ENCODE measurements at regions not wholly inside any gene's neighbourhood (a gene's known extent, or its start where the extent isn't known, plus 50 kb on each side); places are given as distances from the start of the nearest gene placed in this dataset.

DNA sequence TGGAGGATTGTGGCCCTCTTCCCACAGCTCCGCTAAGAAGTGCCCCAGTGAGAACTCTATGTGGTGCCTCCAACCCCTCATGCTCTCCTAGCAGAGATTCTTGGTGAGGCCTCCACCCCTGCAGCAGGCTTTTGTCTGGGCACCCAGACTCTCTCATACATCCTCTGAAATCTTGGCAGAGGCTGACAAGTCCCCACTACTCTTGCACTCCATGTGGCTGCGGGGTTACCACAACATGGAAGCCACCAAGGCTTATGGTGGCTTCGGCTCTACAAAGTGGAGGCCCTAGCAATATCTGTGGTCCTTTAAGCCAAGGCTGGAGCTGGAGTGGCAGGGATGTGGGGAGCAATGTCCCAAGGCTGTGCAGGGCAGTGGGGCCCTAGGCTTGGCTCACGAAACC lies 255.2 kb downstream of the COX7B2 start:
- DNase-seq: no peak
- H3K23ac ChIP-seq (ENCODE audit: insufficient read length, low read depth, low read length): no peak overlapping the region
- no peaks in the 10 kb centered on the region for H4K20me1 ChIP-seq (ENCODE audit: control insufficient read depth, insufficient read depth, insufficient read length)
- no peak overlapping the region for H3K4ac ChIP-seq (ENCODE audit: low read depth, low read length)
- Mint-ChIP-seq H3K36me3 (ENCODE audit: insufficient read depth in 1 of 3, low read depth in 3 of 3) (peaks cover 2 to 17% (median 4%) of the 10 kb centered on the region in 3 experiments; a peak in 5 of 7 replicates), H3K9me3 (peaks cover 18 to 21% of the 10 kb centered on the region in 2 experiments), H3K27ac (no peak overlapping the region), H3K27me3 (ENCODE audit: low read depth) (no peaks in the 10 kb centered on the region), H3K4me1 (peaks cover 0 to 3% of the 10 kb centered on the region in 2 experiments; a peak in 2 of 4 replicates), H3K4me3 (no peak overlapping the region)
- no peak overlapping the region for H3K14ac ChIP-seq (ENCODE audit: insufficient read depth, low read length)
- TF ChIP-seq, protein P1, sequence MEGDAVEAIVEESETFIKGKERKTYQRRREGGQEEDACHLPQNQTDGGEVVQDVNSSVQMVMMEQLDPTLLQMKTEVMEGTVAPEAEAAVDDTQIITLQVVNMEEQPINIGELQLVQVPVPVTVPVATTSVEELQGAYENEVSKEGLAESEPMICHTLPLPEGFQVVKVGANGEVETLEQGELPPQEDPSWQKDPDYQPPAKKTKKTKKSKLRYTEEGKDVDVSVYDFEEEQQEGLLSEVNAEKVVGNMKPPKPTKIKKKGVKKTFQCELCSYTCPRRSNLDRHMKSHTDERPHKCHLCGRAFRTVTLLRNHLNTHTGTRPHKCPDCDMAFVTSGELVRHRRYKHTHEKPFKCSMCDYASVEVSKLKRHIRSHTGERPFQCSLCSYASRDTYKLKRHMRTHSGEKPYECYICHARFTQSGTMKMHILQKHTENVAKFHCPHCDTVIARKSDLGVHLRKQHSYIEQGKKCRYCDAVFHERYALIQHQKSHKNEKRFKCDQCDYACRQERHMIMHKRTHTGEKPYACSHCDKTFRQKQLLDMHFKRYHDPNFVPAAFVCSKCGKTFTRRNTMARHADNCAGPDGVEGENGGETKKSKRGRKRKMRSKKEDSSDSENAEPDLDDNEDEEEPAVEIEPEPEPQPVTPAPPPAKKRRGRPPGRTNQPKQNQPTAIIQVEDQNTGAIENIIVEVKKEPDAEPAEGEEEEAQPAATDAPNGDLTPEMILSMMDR (conservative IDR thresholded peaks at IDR 0.05): no peak
- no peak overlapping the region for H4K91ac ChIP-seq (ENCODE audit: insufficient read length, low read depth, low read length)
- no peak overlapping the region for H2AK5ac ChIP-seq (ENCODE audit: insufficient read length, low read length)
- no peak overlapping the region for H3K56ac ChIP-seq (ENCODE audit: insufficient read length, low read depth, low read length)
- H4K8ac ChIP-seq (replicated peaks; ENCODE audit: insufficient read length, low read depth, low read length): no peak overlapping the region
- H2BK120ac ChIP-seq (ENCODE audit: low read depth, low read length, poor library complexity, severe bottlenecking): no peak overlapping the region
- H3T11ph ChIP-seq (ENCODE audit: low read length): no peak overlapping the region
- H3K79me1 ChIP-seq (ENCODE audit: insufficient read depth, low read depth, low read length, poor library complexity, severe bottlenecking): no peaks in the 10 kb centered on the region
- WGBS (ENCODE audit: extremely low coverage, insufficient read length, low lambda C conversion rate): no CpG with 5 or more reads among the region's 4 CpGs
- H3K79me2 ChIP-seq (ENCODE audit: insufficient read depth, low read length): no peaks in the 10 kb centered on the region
- no peaks in the 10 kb centered on the region for H3K23me2 ChIP-seq (ENCODE audit: insufficient read length, low read depth, low read length, poor library complexity, severe bottlenecking)
- no peak overlapping the region for H3K9ac ChIP-seq (ENCODE audit: extremely low read depth, insufficient read length, low read length)
- H3K18ac ChIP-seq (ENCODE audit: insufficient read length, low read depth, low read length): no peak overlapping the region
- H3K9me3 ChIP-seq (ENCODE audit: control insufficient read depth, low read depth, low read length): no peaks in the 10 kb centered on the region
- H2BK20ac ChIP-seq (ENCODE audit: low read depth, low read length, poor library complexity, severe bottlenecking): no peak overlapping the region
- no peaks in the 10 kb centered on the region for H3K4me1 ChIP-seq (ENCODE audit: insufficient read depth, low read length)
- no peaks in the 10 kb centered on the region for H3K27me3 ChIP-seq (ENCODE audit: insufficient read depth, low read length)
- H4K5ac ChIP-seq (ENCODE audit: insufficient read length, low read depth, low read length): no peak overlapping the region
- no peak overlapping the region for H3K27ac ChIP-seq (ENCODE audit: insufficient read length, low read depth, low read length)
- H2AFZ ChIP-seq (ENCODE audit: low read length): no peak overlapping the region
- no peak overlapping the region for H3K4me2 ChIP-seq (ENCODE audit: insufficient read depth, insufficient read length, low read length)
- no peak overlapping the region for H2BK12ac ChIP-seq (ENCODE audit: insufficient read length, low read depth, low read length)
- no peak overlapping the region for H2BK5ac ChIP-seq (ENCODE audit: insufficient read length, low read length)
- no peak overlapping the region for H2BK15ac ChIP-seq (ENCODE audit: low read depth, low read length)
